HFFc6 (cell line): ENCODE measurements at regions not wholly inside any gene's neighbourhood (a gene's known extent, or its start where the extent isn't known, plus 50 kb on each side); places are given as distances from the start of the nearest gene placed in this dataset.

ENCODE experiments used
- DNase-seq: peaks from one replicate; pipeline ENCODE4 v3.0.0-alpha.2; 2018
- H3K27ac Mint-ChIP-seq: 2 replicates; pipeline ENCODE4 v1.8.0; 2020; ENCODE audit warnings: mild to moderate bottlenecking, mixed read lengths
- H3K27me3 Mint-ChIP-seq: 2 replicates; pipeline ENCODE4 v1.8.0; 2021; ENCODE audit warnings: mild to moderate bottlenecking, moderate library complexity, mixed read lengths; ENCODE audit not compliant: insufficient read depth
- H3K36me3 Mint-ChIP-seq: 2 replicates; pipeline ENCODE4 v1.8.0; 2021; ENCODE audit warnings: low read depth, mixed read lengths
- H3K4me1 Mint-ChIP-seq: 2 replicates; pipeline ENCODE4 v1.8.0; 2020; ENCODE audit warnings: low read depth, mixed read lengths
- H3K4me3 Mint-ChIP-seq: 2 replicates; pipeline ENCODE4 v1.8.0; 2020; ENCODE audit warnings: mild to moderate bottlenecking, moderate library complexity, mixed read lengths
- H3K9me3 Mint-ChIP-seq: 2 replicates; pipeline ENCODE4 v1.8.0; 2020; ENCODE audit warnings: mild to moderate bottlenecking, mixed read lengths
- TF ChIP-seq, protein P1 (sequence below): fragments of 200-600 bp; sonication (generic); IDR thresholded peaks from 2 replicates; pipeline ENCODE4 v1.5.0; 2021; ENCODE audit warnings: antibody characterized with exemption, mild to moderate bottlenecking

DNA sequence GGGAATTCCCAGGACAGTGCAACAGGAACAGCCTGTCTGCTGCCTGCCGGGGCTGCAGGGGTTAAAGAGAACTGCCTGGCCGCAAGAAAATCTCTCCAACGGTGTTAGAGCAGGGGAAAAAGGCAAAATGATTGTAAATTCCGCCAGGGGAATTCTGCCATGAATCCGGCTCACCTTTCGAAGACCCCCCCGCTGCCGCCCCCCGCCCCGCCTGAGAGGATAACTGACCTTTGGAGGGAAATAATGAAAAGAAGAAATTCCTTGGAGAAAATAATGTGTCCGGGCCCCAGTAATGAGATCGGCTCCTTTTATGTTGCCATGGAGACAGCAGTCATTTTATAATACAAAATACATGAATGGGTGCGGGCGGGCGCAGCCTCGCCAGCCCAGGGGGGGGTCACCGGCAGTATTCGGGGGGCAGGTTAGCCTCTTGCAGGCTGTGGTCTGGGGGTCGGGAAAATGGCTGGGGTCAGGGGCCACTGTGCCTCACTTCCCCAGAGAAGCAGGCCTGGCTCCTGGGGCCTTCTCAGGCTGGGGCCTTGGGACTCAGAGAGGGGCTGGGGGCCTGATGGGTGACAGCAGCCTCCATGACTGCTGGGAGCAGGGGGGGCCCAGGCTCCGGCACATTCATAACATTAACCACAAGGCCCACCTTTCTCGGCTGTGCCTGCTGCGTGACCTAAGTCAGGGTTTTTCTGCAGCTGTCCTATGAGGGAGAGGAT is 228.1 kb downstream of the MN1 start:
- TF ChIP-seq, protein P1, sequence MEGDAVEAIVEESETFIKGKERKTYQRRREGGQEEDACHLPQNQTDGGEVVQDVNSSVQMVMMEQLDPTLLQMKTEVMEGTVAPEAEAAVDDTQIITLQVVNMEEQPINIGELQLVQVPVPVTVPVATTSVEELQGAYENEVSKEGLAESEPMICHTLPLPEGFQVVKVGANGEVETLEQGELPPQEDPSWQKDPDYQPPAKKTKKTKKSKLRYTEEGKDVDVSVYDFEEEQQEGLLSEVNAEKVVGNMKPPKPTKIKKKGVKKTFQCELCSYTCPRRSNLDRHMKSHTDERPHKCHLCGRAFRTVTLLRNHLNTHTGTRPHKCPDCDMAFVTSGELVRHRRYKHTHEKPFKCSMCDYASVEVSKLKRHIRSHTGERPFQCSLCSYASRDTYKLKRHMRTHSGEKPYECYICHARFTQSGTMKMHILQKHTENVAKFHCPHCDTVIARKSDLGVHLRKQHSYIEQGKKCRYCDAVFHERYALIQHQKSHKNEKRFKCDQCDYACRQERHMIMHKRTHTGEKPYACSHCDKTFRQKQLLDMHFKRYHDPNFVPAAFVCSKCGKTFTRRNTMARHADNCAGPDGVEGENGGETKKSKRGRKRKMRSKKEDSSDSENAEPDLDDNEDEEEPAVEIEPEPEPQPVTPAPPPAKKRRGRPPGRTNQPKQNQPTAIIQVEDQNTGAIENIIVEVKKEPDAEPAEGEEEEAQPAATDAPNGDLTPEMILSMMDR = no peak
- H3K4me3 Mint-ChIP-seq = no peak overlapping the region
- no peak overlapping the region for H3K27ac Mint-ChIP-seq
- H3K27me3 Mint-ChIP-seq = peaks cover 56% of the 10 kb centered on the region
- no peaks in the 10 kb centered on the region for H3K4me1 Mint-ChIP-seq
- DNase-seq = no peak
- 0 out of 2 replicates have a peak, but pooled peaks cover 5% of the 10 kb centered on the region for H3K36me3 Mint-ChIP-seq
- peaks cover 7% of the 10 kb centered on the region for H3K9me3 Mint-ChIP-seq

DNA sequence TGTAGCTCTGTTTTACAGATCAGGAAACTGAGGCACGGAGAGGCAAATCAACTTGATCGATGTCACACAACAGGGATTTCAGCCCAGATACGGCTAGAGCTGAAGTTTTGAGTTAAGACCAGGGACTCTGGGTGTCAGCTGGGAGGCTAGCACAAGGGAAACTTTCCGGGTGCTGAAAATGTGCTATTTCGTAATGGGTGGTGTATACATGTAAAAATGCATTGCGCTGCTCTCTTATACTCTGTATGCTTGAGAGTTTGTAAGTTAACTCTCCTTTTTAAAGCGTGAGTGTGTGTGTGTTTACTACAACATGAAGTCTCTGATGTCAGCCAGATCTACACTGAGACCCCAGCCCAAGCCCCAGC is 227.6 kb downstream of the MN1 start:
- no peak overlapping the region for H3K27ac Mint-ChIP-seq
- no peak for DNase-seq
- 0 out of 2 replicates have a peak, but pooled peaks cover 5% of the 10 kb centered on the region for H3K36me3 Mint-ChIP-seq
- H3K4me1 Mint-ChIP-seq = no peaks in the 10 kb centered on the region
- peaks cover 54% of the 10 kb centered on the region for H3K27me3 Mint-ChIP-seq
- TF ChIP-seq, protein P1 = no peak
- peaks cover 7% of the 10 kb centered on the region for H3K9me3 Mint-ChIP-seq
- H3K4me3 Mint-ChIP-seq = no peak overlapping the region

DNA sequence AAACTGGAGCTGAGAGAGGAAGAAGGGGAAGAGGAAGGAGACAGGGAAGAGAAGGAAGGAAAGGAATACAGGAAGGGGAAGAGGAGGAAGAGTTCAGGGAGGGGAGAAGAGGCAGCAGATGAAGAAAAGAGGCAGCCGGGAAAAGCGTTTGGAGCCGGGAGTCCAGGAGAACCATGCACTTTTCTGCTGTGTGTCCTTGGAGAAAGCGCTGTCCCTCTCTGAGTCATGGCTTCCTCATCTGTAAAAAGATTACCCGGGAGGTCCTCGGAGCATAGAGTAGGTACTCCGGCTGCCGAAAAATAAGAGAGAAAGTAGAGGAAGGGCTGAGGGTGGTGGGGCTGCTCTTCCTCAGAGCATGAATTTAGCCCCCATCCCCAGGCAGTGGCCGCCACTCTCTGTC is 226.9 kb downstream of the MN1 start:
- Mint-ChIP-seq H3K27me3 (peaks cover 56% of the 10 kb centered on the region), H3K27ac (no peak overlapping the region), H3K4me3 (no peak overlapping the region), H3K9me3 (peaks cover 7% of the 10 kb centered on the region), H3K4me1 (no peaks in the 10 kb centered on the region), H3K36me3 (0 out of 2 replicates have a peak, but pooled peaks cover 5% of the 10 kb centered on the region)
- TF ChIP-seq, protein P1 = no peak
- no peak for DNase-seq

DNA sequence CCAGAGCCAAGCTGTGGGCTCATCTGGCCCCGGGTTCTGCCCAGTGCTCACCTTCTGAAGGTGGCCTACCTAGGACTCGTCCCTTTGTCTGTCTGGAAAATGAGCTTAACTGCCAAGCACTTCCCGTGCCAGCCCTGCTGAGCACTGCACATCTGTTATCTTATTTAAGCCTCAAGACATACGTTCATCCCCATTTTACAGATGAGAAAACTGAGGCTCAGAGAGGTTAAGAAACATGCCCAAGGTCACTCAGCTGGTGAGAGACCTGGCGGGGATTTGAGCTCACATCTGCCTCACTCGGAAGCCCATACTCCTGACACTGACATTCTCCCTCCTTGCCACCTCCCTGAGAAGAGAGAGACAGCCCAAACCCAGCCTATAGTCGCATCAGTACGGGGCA is 226.2 kb downstream of the MN1 start:
- Mint-ChIP-seq H3K27ac (no peak overlapping the region), H3K9me3 (peaks cover 7% of the 10 kb centered on the region), H3K27me3 (peaks cover 56% of the 10 kb centered on the region), H3K4me1 (no peaks in the 10 kb centered on the region), H3K36me3 (0 out of 2 replicates have a peak, but pooled peaks cover 5% of the 10 kb centered on the region), H3K4me3 (no peak overlapping the region)
- TF ChIP-seq, protein P1 = no peak
- DNase-seq = no peak

DNA sequence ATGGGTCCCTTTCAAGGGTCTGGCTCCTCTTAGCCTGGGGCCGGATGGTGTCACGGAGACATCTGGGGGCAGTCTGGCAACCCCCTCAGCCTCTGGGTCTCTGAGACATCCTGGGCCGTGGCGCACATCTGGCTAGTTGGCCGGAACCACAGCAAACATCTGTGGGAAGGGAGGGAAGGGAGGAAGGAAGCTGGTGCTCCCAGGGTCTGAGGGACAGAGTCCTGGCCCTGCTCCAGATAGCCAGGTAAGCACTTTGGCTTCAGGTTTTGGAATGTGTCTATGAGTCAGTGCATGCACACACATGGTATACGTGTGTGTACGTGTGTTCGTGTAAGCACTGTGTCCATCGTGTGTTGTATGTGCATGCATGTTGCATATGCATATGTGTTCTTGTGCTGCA is 225.1 kb downstream of the MN1 start:
- TF ChIP-seq, protein P1 = no peak
- H3K9me3 Mint-ChIP-seq = peaks cover 7% of the 10 kb centered on the region
- DNase-seq = no peak
- H3K27me3 Mint-ChIP-seq = peaks cover 48% of the 10 kb centered on the region
- no peak overlapping the region for H3K27ac Mint-ChIP-seq
- H3K4me3 Mint-ChIP-seq = no peak overlapping the region
- 0 out of 2 replicates have a peak, but pooled peaks cover 5% of the 10 kb centered on the region for H3K36me3 Mint-ChIP-seq
- H3K4me1 Mint-ChIP-seq = no peaks in the 10 kb centered on the region
